Ovary (tissue), 3 donors: ENCODE measurements at regions not wholly inside any gene's neighbourhood (a gene's known extent, or its start where the extent isn't known, plus 50 kb on each side); places are given as distances from the start of the nearest gene placed in this dataset.

ENCODE experiments used
- EP300 ChIP-seq: sonication (generic); formaldehyde crosslinking; IDR thresholded peaks from one replicate; pipeline ENCODE4 v1.6.1; 2017; ENCODE audit warnings: antibody characterized with exemption
- TF ChIP-seq, protein P1 (sequence below), 3 donors: fragments of 450-650 bp in 2 of 3; fragments of 200-600 bp in 1 of 3; IDR thresholded peaks; one replicate each; pipeline versions ENCODE4 v1.5.1 to v1.8.0; 2016 to 2022; ENCODE audit warnings: antibody characterized with exemption in 3 of 3, mild to moderate bottlenecking in 1 of 3
- donor health status: DM: no; HTN: no; CAD: no.

DNA sequence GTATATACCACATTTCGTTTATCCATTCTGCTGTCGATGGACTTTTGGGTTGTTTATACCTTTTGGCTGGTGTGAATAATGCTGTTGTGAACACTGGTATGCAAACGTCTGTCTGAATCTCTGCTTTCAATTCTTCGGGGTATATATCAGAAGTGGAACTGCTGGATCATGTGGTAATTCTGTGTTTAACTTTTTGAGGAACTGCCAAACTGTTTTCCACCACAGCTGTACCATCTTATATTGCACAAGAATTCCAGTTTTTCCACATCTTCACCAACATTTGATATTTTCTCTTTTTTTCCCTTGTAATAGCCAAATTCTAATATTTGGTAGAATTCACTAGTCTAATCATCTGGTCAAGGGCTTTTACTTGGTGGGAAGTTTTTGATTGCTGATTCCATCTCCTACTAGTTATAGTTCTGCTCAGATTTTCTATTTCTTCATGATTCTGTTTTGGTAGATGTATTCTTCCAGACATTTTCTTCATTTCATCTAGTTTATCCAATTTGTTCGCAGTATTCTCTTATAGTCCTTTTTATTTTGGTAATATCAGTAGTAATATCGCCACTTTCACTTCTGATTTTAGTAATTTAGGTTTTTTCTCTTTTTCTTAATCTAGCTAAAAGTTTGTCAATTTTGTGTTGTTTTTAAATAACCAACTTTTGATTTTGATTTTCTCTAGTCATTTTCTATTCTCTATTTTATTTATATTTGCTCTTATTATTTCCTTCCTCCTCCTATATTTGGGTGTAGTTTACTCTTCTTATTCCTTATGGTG, 271.2 kb downstream of the ZEB1 start:
- no peak for TF ChIP-seq EP300
- TF ChIP-seq, protein P1, sequence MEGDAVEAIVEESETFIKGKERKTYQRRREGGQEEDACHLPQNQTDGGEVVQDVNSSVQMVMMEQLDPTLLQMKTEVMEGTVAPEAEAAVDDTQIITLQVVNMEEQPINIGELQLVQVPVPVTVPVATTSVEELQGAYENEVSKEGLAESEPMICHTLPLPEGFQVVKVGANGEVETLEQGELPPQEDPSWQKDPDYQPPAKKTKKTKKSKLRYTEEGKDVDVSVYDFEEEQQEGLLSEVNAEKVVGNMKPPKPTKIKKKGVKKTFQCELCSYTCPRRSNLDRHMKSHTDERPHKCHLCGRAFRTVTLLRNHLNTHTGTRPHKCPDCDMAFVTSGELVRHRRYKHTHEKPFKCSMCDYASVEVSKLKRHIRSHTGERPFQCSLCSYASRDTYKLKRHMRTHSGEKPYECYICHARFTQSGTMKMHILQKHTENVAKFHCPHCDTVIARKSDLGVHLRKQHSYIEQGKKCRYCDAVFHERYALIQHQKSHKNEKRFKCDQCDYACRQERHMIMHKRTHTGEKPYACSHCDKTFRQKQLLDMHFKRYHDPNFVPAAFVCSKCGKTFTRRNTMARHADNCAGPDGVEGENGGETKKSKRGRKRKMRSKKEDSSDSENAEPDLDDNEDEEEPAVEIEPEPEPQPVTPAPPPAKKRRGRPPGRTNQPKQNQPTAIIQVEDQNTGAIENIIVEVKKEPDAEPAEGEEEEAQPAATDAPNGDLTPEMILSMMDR (IDR thresholded peaks at IDR 0.05), result no peak
